ENCODE measurements at regions not wholly inside any gene's neighbourhood (a gene's known extent, or its start where the extent isn't known, plus 50 kb on each side); places are given as distances from the start of the nearest gene placed in this dataset.
"Not testable (repeated sequence)": the region's sequence is repeated elsewhere in the genome, so short reads cannot be mapped to it uniquely, and the experiment has no call there.

- no peaks in the 10 kb centered on the region for H3K36me3 ChIP-seq (ENCODE audit: insufficient read depth, low read depth, low read length)
- H3K4me3 ChIP-seq (ENCODE audit: low read length) = no peak overlapping the region
- no peaks in the 10 kb centered on the region for H3K27me3 ChIP-seq (ENCODE audit: insufficient read depth, low read length)
- no peak overlapping the region for H3K9ac ChIP-seq (ENCODE audit: low read depth, low read length)
- no peak overlapping the region for H3K27ac ChIP-seq (ENCODE audit: low read length)
- no peaks in the 10 kb centered on the region for H3K9me3 ChIP-seq (ENCODE audit: insufficient read depth, low read depth, low read length)
- H3K4me1 ChIP-seq (ENCODE audit: insufficient read depth, low read length) = peaks cover 4% of the 10 kb centered on the region; the same call in 1 of the 2 replicates
These were observed 198.7 kb downstream of the SPP2 start for GRCh38 chr2:234249034-234249735.

- not testable (repeated sequence) for H3K27me3 ChIP-seq (ENCODE audit: insufficient read depth, low read length); H3K9me3 ChIP-seq (ENCODE audit: insufficient read depth, low read depth, low read length); H3K27ac ChIP-seq (ENCODE audit: low read length); H3K4me1 ChIP-seq (ENCODE audit: insufficient read depth, low read length); H3K36me3 ChIP-seq (ENCODE audit: insufficient read depth, low read depth, low read length); H3K4me3 ChIP-seq (ENCODE audit: low read length); H3K9ac ChIP-seq (ENCODE audit: low read depth, low read length)
These were observed 197.8 kb downstream of the SPP2 start for GRCh38 chr2:234248213-234248710.

GRCh38 chr2:234247453-234248180 lies 197.1 kb downstream of the SPP2 start:
- no peak overlapping the region for H3K4me3 ChIP-seq (ENCODE audit: low read length)
- peaks cover 4% of the 10 kb centered on the region; the same call in 1 of the 2 replicates for H3K4me1 ChIP-seq (ENCODE audit: insufficient read depth, low read length)

GRCh38 chr2:234245945-234246344 lies 195.4 kb downstream of the SPP2 start:
- Histone ChIP-seq H3K36me3 (ENCODE audit: insufficient read depth, low read depth, low read length) (no peaks in the 10 kb centered on the region), H3K4me3 (ENCODE audit: low read length) (no peak overlapping the region), H3K27ac (ENCODE audit: low read length) (no peak overlapping the region), H3K9me3 (ENCODE audit: insufficient read depth, low read depth, low read length) (no peaks in the 10 kb centered on the region), H3K27me3 (ENCODE audit: insufficient read depth, low read length) (no peaks in the 10 kb centered on the region), H3K9ac (ENCODE audit: low read depth, low read length) (no peak overlapping the region), H3K4me1 (ENCODE audit: insufficient read depth, low read length) (peaks cover 4% of the 10 kb centered on the region; the same call in 1 of the 2 replicates)

More at GRCh38 chr2:234247453-234248180, 197.1 kb downstream of the SPP2 start:
- H3K27ac ChIP-seq (ENCODE audit: low read length) = no peak overlapping the region
- no peaks in the 10 kb centered on the region for H3K36me3 ChIP-seq (ENCODE audit: insufficient read depth, low read depth, low read length)
- H3K9ac ChIP-seq (ENCODE audit: low read depth, low read length) = no peak overlapping the region
- no peaks in the 10 kb centered on the region for H3K9me3 ChIP-seq (ENCODE audit: insufficient read depth, low read depth, low read length)
- no peaks in the 10 kb centered on the region for H3K27me3 ChIP-seq (ENCODE audit: insufficient read depth, low read length)

- Histone ChIP-seq H3K36me3 (ENCODE audit: insufficient read depth, low read depth, low read length) (no peaks in the 10 kb centered on the region), H3K9me3 (ENCODE audit: insufficient read depth, low read depth, low read length) (no peaks in the 10 kb centered on the region), H3K4me3 (ENCODE audit: low read length) (no peak overlapping the region), H3K27me3 (ENCODE audit: insufficient read depth, low read length) (no peaks in the 10 kb centered on the region), H3K9ac (ENCODE audit: low read depth, low read length) (no peak overlapping the region), H3K4me1 (ENCODE audit: insufficient read depth, low read length) (no peaks in the 10 kb centered on the region), H3K27ac (ENCODE audit: low read length) (no peak overlapping the region)
These were observed 193.5 kb downstream of the SPP2 start for GRCh38 chr2:234243871-234244565.

- no peak overlapping the region for H3K9ac ChIP-seq (ENCODE audit: low read depth, low read length)
- H3K27ac ChIP-seq (ENCODE audit: low read length) = no peak overlapping the region
- H3K27me3 ChIP-seq (ENCODE audit: insufficient read depth, low read length) = no peaks in the 10 kb centered on the region
- H3K9me3 ChIP-seq (ENCODE audit: insufficient read depth, low read depth, low read length) = no peaks in the 10 kb centered on the region
- no peak overlapping the region for H3K4me3 ChIP-seq (ENCODE audit: low read length)
- no peaks in the 10 kb centered on the region for H3K36me3 ChIP-seq (ENCODE audit: insufficient read depth, low read depth, low read length)
- H3K4me1 ChIP-seq (ENCODE audit: insufficient read depth, low read length) = no peaks in the 10 kb centered on the region
These were observed 191.9 kb downstream of the SPP2 start for GRCh38 chr2:234242459-234242836.

GRCh38 chr2:234241656-234242458 lies 191.4 kb downstream of the SPP2 start:
- no peaks in the 10 kb centered on the region for H3K27me3 ChIP-seq (ENCODE audit: insufficient read depth, low read length)
- H3K4me3 ChIP-seq (ENCODE audit: low read length) = no peak overlapping the region
- H3K27ac ChIP-seq (ENCODE audit: low read length) = no peak overlapping the region
- no peaks in the 10 kb centered on the region for H3K9me3 ChIP-seq (ENCODE audit: insufficient read depth, low read depth, low read length)
- H3K4me1 ChIP-seq (ENCODE audit: insufficient read depth, low read length) = no peaks in the 10 kb centered on the region
- H3K36me3 ChIP-seq (ENCODE audit: insufficient read depth, low read depth, low read length) = no peaks in the 10 kb centered on the region
- no peak overlapping the region for H3K9ac ChIP-seq (ENCODE audit: low read depth, low read length)

GRCh38 chr2:234240917-234241316 lies 190.4 kb downstream of the SPP2 start:
- Histone ChIP-seq H3K27ac (ENCODE audit: low read length) (no peak overlapping the region), H3K4me3 (ENCODE audit: low read length) (no peak overlapping the region), H3K36me3 (ENCODE audit: insufficient read depth, low read depth, low read length) (no peaks in the 10 kb centered on the region), H3K9ac (ENCODE audit: low read depth, low read length) (no peak overlapping the region), H3K27me3 (ENCODE audit: insufficient read depth, low read length) (no peaks in the 10 kb centered on the region), H3K4me1 (ENCODE audit: insufficient read depth, low read length) (no peaks in the 10 kb centered on the region), H3K9me3 (ENCODE audit: insufficient read depth, low read depth, low read length) (no peaks in the 10 kb centered on the region)

- Histone ChIP-seq H3K9me3 (ENCODE audit: insufficient read depth, low read depth, low read length) (no peaks in the 10 kb centered on the region), H3K27ac (ENCODE audit: low read length) (no peak overlapping the region), H3K4me1 (ENCODE audit: insufficient read depth, low read length) (0 out of 2 replicates have a peak, but pooled peaks cover 2% of the 10 kb centered on the region), H3K4me3 (ENCODE audit: low read length) (no peak overlapping the region), H3K9ac (ENCODE audit: low read depth, low read length) (no peak overlapping the region), H3K27me3 (ENCODE audit: insufficient read depth, low read length) (no peaks in the 10 kb centered on the region), H3K36me3 (ENCODE audit: insufficient read depth, low read depth, low read length) (no peaks in the 10 kb centered on the region)
These were observed 184.7 kb downstream of the SPP2 start for GRCh38 chr2:234235191-234235590.

- H3K27me3 ChIP-seq (ENCODE audit: insufficient read depth, low read length) = no peaks in the 10 kb centered on the region
- no peak overlapping the region for H3K9ac ChIP-seq (ENCODE audit: low read depth, low read length)
- 0 out of 2 replicates have a peak, but pooled peaks cover 2% of the 10 kb centered on the region for H3K4me1 ChIP-seq (ENCODE audit: insufficient read depth, low read length)
- H3K4me3 ChIP-seq (ENCODE audit: low read length) = no peak overlapping the region
- H3K9me3 ChIP-seq (ENCODE audit: insufficient read depth, low read depth, low read length) = no peaks in the 10 kb centered on the region
- H3K36me3 ChIP-seq (ENCODE audit: insufficient read depth, low read depth, low read length) = no peaks in the 10 kb centered on the region
- H3K27ac ChIP-seq (ENCODE audit: low read length) = no peak overlapping the region
These were observed 181.0 kb downstream of the SPP2 start for GRCh38 chr2:234231460-234231859.

- Histone ChIP-seq H3K9ac (ENCODE audit: low read depth, low read length) (no peak overlapping the region), H3K27me3 (ENCODE audit: insufficient read depth, low read length) (no peaks in the 10 kb centered on the region), H3K9me3 (ENCODE audit: insufficient read depth, low read depth, low read length) (no peaks in the 10 kb centered on the region), H3K27ac (ENCODE audit: low read length) (no peak overlapping the region), H3K4me3 (ENCODE audit: low read length) (no peak overlapping the region), H3K4me1 (ENCODE audit: insufficient read depth, low read length) (no peaks in the 10 kb centered on the region), H3K36me3 (ENCODE audit: insufficient read depth, low read depth, low read length) (no peaks in the 10 kb centered on the region)
These were observed 168.5 kb downstream of the SPP2 start for GRCh38 chr2:234219046-234219310.

All from iPS-20b (cell line).